ENCODE measurements at regions not wholly inside any gene's neighbourhood (a gene's known extent, or its start where the extent isn't known, plus 50 kb on each side); places are given as distances from the start of the nearest gene placed in this dataset.

DNA sequence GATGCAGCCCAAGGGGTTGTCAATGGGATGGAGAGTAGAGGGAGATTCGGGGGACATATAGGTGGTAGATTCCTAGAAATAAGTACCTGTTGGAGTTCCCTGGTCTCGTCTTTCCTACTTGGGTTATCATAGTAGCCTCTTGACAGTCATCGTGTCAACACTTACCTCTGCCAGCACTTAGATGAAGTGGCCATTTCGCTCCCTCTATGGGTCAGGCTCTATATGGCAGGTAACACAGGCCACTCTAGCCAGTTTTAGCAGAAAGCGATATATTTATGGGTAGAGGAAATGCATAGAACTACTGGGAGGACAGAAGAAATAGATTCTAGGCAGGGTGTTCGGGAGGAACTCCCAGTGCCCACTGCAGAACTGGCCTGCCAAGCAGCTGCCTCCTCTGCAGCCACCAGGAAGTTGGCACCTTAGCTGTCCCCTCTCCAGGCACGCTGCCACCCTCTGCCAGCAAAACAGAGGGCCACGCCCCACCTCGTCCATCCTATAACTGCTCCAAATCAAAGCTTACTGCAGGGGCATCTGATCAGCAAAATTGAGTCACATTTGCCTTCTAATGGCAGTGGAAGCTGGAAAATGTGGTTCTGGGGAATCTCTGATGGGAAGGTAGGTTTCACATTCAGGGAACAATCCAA is 181.3 kb downstream of the INSIG2 start:
- no peak for DNase-seq

DNA sequence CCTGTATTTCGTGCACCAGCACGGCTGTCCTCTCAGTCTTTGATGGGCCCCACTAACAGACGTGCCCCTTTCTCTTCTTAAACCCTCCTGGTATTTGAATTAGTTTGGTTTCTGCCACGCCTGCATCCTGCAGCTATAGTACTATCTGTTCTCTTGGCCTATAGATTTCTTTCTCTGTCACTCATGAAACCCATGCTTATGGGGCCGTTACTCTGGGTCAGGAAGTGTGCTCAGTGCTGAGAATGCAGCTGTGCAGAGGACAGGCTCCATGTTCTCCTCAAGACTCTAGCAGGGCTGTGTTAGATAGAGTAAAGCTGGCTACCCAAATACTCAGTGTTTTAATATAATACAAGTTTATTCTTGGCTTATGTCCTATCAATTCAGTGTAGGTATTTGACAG is 180.0 kb downstream of the INSIG2 start:
- no peak for DNase-seq

DNA sequence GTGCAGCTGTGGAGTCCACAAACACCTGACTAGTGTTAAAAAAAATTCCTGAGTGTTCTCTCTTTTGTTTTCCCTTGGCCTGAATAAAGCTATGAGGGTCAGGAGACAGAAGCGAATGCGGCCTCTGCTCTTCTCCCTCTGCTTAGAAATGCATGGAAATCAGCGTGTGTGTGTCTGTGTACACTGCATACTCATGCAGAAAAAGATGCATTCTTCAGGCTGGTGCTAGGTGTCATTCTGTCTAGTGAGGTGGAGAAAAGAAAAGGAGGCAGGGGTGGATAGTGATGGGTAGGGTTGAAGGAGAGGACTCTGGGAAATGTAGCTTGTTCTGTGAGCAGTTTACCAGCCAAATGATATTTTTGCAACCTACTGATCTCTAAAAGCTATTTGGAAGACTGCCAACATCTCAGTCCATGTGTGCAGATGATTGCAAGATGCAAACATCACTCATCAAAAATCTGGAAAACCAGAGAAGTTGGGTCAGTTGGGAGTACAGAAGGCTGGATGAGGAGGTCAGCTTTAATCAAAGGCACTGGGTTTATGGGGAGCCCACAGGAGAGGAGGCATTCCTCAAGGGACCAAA is 177.7 kb downstream of the INSIG2 start:
- DNase-seq, result no peak

DNA sequence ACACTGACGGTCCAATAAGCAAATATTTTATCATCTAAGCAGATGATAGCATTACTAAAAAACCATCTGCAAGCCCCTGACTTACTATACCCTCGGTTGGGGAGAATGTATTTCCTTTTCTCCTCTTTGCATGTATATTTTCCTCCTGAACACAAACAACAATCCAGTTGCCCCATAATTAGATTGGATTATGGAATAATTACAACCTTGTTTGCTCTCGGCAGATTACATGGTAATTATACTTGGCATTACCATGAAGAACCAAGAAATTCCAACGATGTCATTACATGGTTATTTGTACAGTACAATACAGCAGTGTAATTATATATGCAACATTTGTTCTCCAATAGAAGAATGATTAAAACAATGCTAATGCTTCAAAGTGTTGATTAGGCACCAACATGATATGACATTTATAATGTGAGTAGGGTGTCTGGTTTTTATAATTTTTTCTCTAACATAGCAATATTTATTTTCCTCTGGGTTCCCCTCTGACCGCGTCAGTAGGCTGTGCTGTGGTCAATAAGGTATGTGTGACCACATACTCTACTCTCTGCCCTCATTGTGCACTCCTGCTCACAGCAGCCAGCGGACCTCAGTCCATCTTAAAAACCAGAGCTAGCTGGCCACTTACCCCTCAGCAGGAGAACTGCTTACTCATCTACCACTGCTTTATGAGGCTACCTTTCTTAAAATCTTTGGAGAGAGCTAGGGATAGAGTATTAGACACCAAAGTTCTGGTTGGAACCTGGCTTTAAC is 176.1 kb downstream of the INSIG2 start:
- no peak for DNase-seq

DNA sequence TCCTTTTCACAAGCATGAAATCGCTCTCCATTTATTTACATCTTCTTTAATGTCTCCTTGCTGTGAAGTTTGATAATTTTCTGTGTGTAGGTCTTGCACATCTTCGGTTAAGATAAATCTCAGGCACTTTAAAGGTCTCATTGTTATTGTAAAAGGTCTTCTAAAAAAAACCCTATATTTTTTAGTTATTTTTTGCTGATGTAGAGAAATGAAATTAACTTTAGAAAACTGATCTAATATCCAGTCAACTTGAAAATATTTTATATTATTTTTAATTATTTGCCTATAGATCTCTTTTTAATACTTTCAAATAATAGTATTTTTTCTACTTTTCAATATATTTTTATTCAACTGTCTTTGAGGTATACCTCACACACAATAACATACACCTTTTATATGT is 169.4 kb downstream of the INSIG2 start:
- DNase-seq, result no peak

DNA sequence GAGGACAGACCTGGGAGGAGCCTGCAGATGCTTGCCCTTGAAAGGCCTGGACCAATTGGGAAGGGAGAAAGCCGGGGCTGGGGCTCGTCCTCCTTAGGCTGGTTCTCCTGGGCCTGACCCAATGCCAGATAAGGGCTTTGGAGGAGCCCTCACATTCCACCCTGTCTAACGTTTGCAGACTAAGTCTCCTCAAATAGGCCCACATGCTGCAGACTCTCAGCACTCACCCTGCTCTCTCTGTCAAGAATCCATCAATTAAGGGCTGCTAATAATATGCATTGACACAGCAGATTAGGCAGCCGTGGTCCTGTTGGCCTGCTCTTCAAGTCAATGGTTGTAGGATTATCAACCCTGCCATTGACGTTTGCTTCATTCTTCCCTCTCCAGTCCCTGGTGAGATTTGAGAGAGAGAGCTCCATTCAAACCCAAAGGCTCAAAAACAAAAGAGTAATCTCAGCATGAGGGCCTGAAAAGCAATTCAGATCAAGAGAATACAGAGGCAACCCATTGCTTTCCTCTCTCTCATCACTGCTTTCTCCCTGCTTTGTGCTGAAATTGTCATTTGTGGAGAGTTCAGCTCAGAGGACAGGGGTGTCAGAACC is 167.6 kb downstream of the INSIG2 start:
- DNase-seq, result no peak

DNA sequence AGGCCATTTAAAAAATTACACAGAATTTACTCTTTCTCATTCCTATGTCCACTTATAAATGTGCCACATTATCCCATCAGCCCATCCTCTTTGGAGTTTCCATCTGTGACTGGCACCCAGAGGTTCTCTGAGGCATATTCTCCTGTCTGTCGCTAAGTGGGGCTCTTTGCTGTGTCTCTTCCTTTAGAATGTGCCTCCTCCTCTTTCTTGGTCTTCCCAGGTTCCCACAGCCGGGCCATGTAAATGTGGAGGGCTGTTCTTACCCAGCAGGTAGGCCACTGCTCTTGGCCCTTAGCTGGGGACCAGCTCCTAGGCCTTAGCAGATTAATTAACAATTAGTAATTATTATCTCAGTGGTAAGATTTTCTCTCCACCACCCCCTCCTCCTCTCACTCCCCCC is 167.0 kb downstream of the INSIG2 start:
- no peak for DNase-seq

DNA sequence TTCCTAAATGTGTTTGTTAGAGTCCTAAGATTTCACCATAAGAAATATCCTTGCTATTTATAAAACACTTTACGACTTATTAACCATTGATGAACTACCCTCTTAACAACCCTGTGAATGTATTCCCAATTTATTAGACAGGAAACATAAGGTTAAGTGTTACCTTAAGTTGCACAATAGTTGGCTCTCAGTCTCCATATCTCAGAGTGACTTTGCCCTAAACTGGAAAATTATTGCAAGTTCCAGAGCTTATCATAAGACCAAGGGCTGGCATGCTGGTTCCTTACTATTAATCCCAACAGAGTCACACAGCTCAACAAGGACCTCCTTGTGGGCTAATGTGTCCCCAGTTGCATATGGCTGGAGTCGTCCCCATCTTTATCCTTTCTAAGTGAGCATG is 165.8 kb downstream of the INSIG2 start:
- DNase-seq, result no peak

DNA sequence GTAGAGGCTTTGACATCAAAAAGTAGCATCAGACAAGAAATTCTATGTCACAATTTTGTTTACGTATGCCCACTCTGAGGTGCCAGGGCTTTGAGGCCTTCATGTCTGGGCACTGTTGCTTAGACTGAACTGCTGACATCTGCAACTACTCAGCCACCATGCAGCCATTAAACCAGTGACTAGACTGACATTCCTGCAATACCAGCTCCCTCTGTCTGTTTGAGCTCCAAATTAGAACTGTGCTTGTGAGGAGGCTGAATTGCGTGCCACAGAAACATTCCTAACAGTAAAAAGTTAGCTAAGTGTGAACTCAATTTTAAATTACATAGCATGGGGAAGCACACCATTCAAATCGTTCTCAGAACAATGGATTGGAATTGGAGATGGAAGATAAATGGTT is 163.2 kb downstream of the INSIG2 start:
- DNase-seq, result no peak

DNA sequence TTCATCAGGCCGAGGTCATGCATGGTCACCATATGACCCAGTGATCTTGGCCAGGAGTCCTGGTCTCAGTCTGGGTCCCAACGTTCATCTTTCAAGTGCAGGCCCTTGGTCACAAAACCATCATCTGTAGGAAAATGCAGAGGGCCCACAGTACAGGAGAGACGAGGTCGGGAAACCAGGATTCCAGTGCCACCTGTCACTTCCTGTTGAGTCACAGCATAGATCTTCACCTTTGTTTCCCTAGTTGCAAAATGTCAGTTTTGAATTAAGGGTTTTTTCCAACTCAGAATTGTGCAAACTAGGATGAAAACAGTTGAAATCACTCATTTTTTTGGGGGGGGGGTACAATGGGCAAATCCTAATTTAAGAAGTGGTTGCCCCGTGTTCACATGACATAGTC is 162.2 kb downstream of the INSIG2 start:
- DNase-seq, result no peak

DNA sequence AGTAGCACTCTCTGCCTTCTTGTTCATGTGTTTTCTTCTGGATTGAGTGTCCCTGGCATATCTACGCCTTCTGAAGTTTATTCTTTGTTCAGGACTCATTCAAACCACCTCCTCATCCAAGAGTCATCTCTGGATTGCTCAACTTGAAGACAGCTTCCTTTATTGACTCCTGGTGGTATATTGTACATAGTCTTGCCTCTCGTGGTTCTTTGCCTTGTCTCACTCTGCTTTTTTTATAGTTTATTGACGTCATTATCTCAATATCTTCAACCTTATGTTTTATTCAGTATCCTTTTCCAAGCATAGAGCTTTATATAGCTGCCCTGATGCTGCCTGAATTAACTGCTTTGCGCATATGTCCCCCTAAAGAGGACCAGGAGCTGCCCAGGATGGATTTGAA is 161.7 kb downstream of the INSIG2 start:
- no peak for DNase-seq

DNA sequence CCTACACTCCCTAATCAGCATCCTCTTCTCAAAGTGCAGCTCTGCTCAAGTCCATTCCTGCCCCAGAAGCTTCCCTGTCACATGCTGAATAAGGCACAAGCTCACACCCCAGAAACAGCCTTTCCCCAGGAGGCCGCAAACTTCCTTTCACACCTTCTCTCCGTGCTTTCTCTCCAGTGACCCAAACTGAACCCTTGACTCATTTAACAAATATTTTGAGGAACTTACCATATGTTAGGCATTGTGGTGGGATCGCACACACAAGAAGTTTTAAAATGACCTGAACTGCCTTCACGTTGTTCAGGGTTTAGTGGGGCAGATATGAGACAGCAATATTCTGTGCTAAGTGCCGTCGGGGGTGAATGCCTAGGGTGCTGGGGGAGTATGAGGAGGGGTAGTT is 161.3 kb downstream of the INSIG2 start:
- DNase-seq, result no peak

DNA sequence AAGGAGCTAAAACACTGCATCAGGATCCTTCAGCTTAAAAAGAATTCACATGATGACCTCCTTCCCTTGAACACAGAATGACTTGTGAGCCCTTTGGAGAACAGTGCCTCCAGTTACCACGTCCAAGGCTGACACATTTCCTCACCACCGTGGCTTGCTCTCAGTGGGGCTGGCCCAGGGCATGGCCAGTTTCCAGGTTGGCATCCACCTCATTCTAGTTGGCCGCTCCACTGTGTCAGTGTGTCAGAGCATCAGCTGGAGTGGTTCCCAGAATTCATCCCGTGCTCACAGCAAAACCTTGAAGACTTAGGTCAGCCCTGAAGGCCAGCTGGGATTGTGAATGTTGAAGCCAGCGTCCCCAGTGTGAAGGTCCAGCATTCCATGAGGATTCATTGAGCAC is 158.5 kb downstream of the INSIG2 start:
- no peak for DNase-seq

DNA sequence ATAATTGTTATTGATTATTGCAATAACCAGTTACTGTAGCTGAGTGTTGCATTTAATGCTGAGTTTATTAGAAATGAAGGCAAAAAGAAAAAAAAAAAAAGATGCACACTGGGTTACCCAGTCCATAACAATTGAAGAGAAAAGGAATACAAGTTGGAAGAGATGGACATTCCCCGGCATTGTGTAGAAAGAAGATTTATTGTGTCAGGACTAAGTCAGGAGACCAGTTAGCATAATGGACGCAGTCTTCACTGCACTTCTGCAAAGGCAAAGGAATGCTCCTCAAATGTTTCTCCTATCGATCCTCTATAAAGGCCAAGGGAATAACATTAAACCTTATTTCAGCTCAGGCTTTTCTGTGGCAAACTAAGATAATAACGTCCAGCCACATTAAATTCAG is 157.8 kb downstream of the INSIG2 start:
- no peak for DNase-seq

DNA sequence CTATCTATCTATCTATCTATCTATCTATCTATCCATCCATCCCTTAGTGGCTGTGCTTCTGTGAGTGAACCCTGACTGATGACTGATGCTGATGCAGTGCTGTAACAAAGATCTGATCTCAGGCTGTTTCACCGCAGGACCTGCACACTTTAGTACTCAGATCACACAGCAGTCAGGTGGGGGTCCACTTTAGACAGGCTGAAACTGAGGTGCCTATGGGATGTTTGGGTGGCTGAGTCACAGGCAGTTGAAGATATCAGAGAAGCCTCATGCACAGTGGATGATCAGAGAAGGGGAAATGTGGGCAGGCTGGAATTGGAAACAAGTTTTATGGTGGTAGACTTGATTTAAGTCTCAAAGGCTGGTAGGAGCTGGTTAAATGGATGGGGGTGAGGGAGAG is 156.4 kb downstream of the INSIG2 start:
- no peak for DNase-seq

DNA sequence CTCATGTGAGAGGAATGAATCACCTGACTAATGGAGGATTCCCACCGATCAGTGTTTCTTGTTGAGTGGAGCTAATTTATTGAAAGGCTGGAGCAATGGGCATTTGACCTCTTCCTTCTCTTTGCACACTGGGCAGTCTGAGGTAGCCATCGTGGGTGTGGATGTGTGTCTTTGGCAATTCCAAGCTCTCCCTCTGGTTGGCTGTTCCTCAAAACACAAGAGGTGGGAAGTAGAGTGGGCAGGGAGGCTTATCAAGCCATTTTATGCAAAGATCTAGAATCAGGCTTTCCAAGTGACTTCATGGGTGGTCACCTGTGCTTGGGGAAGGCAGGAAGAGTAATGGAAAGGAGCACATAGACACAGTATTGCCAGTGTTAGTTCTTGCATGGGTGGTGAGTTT is 154.8 kb downstream of the INSIG2 start:
- DNase-seq, result no peak

DNA sequence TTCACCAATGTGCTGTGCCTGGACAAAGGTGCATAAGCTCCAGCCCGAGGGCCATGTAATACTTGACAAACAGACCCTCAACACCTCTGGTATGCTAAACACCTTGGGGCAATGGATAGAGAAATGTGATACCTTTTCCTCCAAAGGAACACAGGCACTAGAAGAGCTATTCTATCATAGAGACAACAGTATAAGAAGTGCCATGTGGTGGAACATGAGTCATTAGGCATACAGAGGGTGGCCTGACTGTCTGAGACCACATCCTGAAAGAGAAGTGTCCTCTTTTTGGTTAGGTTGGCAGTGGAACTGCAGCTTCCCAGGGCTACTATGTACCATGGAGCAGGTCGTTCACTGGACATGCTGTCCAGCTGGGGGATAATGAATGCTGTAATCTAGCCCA is 153.9 kb downstream of the INSIG2 start:
- no peak for DNase-seq

DNA sequence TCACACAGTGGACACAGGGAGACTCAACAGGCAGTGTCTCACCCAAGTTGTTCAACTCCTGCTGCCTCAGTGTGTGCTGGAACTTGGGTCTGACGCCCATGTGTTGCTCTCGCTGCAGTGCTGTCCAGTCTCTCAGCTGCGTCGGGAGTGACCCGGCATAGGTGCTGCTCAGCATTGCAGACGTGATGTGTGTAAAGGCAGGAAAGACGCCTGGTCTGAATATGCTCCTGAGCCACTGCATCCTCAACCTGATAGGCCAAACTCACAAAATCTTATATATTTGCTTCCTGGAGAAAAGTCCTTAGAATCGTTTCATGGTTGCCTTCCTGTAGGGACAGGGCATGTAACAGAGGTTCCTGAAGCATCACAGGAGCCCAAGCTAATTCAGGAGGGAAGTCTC is 152.9 kb downstream of the INSIG2 start:
- DNase-seq, result no peak

DNA sequence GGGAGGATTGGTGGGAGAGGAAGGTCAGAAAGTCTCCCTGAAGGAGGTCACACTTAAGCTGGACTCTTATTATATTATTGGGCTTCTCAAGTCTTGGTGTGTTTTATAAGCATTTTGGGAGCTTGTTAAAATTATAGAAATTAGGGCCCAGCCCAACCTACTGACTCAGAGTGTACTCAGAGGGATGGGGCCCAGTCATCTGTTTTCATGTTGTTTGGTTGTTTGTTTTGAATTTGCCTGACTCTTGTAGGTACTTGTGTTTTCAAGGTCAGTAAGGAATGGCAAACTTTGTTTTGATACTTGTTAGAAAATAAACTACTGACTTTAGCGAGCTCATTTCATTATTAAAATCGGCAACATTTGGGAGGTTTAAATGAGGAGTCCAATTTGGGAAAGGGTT is 152.0 kb downstream of the INSIG2 start:
- DNase-seq, result no peak

DNA sequence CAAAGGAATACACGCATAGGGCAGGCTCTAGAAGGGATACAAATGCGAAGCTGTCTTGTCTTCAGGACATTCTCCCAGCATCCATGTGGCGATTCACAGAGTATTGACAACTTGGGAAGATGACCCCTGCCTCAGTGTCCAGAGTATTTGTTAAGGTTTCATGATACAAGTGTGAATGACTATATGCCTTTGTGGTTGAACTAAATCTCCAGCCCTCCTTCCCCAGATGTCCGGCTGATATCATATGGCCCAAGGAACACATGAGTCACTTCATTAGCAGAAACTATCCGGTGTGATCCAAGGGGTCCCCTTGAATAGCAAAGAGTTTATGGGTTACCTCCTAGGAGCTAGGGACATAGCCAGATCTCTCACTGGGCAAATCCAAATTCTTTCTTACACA is 151.0 kb downstream of the INSIG2 start:
- DNase-seq, result no peak

DNA sequence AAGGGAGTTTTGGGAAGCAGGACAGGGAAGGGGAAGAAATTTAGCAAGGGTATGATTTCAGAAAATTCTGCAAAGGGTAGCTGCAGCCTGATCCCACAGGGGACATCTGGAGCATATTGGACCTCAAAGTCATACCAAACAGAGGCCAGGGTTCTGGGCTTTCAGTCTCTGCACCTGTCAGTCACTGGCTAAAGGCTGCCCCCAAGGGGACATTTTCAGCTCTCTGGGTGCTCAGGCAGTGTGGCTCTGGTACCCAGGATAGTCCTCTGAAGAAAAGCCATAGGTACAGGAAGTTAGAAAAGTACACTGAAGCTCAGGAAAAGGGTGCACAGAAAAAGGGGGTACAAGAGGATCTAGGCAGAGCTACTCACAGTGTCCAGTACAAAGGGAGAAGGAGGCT is 149.2 kb downstream of the INSIG2 start:
- DNase-seq, result no peak

DNA sequence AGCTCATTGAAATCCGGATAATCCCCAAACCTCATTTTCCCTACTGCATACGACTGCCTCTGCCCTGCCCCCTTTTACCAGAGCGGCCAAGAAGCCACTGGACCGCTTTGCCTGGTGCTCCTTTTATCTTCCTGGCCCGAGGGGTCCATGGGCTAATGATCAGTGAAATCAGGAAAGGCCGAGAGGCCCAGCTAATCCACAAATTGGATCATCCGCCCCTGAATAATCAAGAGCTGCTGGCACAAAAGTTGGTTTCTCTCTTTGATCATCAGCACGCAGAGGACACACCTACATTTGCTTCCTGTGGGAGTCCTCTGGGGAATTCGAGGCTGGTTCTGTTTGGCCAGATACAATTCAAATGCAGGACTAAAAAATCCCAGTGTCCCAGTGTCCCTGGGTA is 144.5 kb downstream of the INSIG2 start:
- DNase-seq, result no peak

DNA sequence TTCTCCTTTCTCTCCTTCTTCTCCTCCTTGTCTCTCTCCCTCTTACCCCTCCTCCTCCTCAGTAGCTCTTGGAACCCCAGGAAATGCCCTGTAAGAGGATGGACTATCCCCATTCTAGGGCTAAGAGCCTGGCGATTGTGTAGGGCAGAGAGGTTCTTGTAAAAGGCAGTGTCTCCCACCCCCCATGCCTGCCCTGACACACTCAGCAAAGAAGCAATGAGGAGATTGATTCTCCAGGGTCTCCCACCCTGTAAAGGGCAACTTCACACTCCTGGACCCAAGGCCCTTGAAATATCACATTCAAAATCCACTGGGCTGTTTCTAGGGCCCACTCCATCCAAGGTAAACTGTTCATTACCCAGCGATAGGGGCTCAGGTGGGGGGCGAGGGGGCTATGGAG is 144.1 kb downstream of the INSIG2 start:
- DNase-seq, result no peak

DNA sequence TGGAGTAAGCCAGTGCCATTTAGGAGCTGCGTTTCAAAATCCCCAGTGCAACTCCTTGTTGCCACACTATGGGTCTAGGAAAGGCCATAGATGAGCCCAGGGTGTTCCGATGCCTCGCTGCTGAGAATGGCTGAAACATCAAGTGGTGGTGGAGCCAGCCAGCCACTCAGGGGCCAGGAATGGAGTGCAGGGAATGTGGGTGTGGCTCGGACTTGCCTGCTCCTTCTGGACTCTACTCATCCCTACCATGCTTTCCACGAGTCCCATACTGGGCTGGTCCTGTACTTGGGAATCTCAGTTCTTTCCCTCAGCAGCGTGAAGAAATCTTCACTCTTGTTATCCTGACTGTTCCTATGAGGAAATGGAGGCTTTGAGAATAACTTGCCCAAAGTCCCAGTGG is 143.5 kb downstream of the INSIG2 start:
- no peak for DNase-seq
